ENCODE measurements at regions not wholly inside any gene's neighbourhood (a gene's known extent, or its start where the extent isn't known, plus 50 kb on each side); places are given as distances from the start of the nearest gene placed in this dataset.

- DNase-seq (ENCODE audit: low spot score) = no peak
Observed at GRCh38 chr20:11128721-11129120, 454.9 kb upstream of the JAG1 start.

GRCh38 chr20:11130554-11131166, 456.9 kb upstream of the JAG1 start:
- DNase-seq (ENCODE audit: low spot score) = no peak

GRCh38 chr20:11132819-11133415, 459.1 kb upstream of the JAG1 start:
- DNase-seq (ENCODE audit: low spot score) = no peak

- no peak for DNase-seq (ENCODE audit: low spot score)
Observed at GRCh38 chr20:11136691-11137090, 462.9 kb upstream of the JAG1 start.

GRCh38 chr20:11137688-11138087, 463.9 kb upstream of the JAG1 start:
- no peak for DNase-seq (ENCODE audit: low spot score)

- no peak for DNase-seq (ENCODE audit: low spot score)
Observed at GRCh38 chr20:11140359-11140758, 466.6 kb upstream of the JAG1 start.

- no peak for DNase-seq (ENCODE audit: low spot score)
Observed at GRCh38 chr20:11143481-11143880, 469.7 kb upstream of the JAG1 start.

GRCh38 chr20:11144114-11144950, 470.5 kb upstream of the JAG1 start:
- no peak for DNase-seq (ENCODE audit: low spot score)

GRCh38 chr20:11145616-11146015, 471.8 kb upstream of the JAG1 start:
- no peak for DNase-seq (ENCODE audit: low spot score)

GRCh38 chr20:11153819-11154218, 480.0 kb upstream of the JAG1 start:
- DNase-seq (ENCODE audit: low spot score) = no peak

- no peak for DNase-seq (ENCODE audit: low spot score)
Observed at GRCh38 chr20:11155156-11155756, 481.5 kb upstream of the JAG1 start.

- DNase-seq (ENCODE audit: low spot score) = no peak
Observed at GRCh38 chr20:11156922-11157321, 483.1 kb upstream of the JAG1 start.

GRCh38 chr20:11158146-11158545, 484.3 kb upstream of the JAG1 start:
- no peak for DNase-seq (ENCODE audit: low spot score)

- no peak for DNase-seq (ENCODE audit: low spot score)
Observed at GRCh38 chr20:11158589-11158988, 484.8 kb upstream of the JAG1 start.

- no peak for DNase-seq (ENCODE audit: low spot score)
Observed at GRCh38 chr20:11159728-11160127, 485.9 kb upstream of the JAG1 start.

GRCh38 chr20:11162026-11162775, 488.4 kb upstream of the JAG1 start:
- DNase-seq (ENCODE audit: low spot score) = no peak

GRCh38 chr20:11165789-11166188, 492.0 kb upstream of the JAG1 start:
- DNase-seq (ENCODE audit: low spot score) = no peak

- DNase-seq (ENCODE audit: low spot score) = no peak
Observed at GRCh38 chr20:11166712-11167111, 492.9 kb upstream of the JAG1 start.

- DNase-seq (ENCODE audit: low spot score) = no peak
Observed at GRCh38 chr20:11168026-11168425, 494.2 kb upstream of the JAG1 start.

GRCh38 chr20:11170025-11170424, 496.2 kb upstream of the JAG1 start:
- DNase-seq (ENCODE audit: low spot score) = no peak

GRCh38 chr20:11170565-11170964, 496.8 kb upstream of the JAG1 start:
- DNase-seq (ENCODE audit: low spot score) = no peak

GRCh38 chr20:11172881-11173280, 499.1 kb upstream of the JAG1 start:
- no peak for DNase-seq (ENCODE audit: low spot score)
